Jurkat, Clone E6-1 (cell line): ENCODE measurements at regions not wholly inside any gene's neighbourhood (a gene's known extent, or its start where the extent isn't known, plus 50 kb on each side); places are given as distances from the start of the nearest gene placed in this dataset.

Experiments used
- DNase-seq: peaks from one replicate; pipeline ENCODE4 v3.0.0-alpha.2; 2011; ENCODE audit warnings: low read depth, low spot score
- H3K4me3 ChIP-seq: 2 replicates; pipeline ENCODE4 v1.5.1; 2011; ENCODE audit warnings: mild to moderate bottlenecking, low read length, control low read depth, moderate library complexity

- H3K4me3 ChIP-seq, result no peak overlapping the region
- DNase-seq, result no peak
Observed at GRCh38 chr9:17846948-17847655, 268.2 kb downstream of the SH3GL2 start.

- H3K4me3 ChIP-seq, result no peak overlapping the region
- DNase-seq, result no peak
Observed at GRCh38 chr9:17847908-17848307, 269.0 kb downstream of the SH3GL2 start.

GRCh38 chr9:17852108-17852507 lies 273.2 kb downstream of the SH3GL2 start:
- DNase-seq, result no peak
- H3K4me3 ChIP-seq, result no peak overlapping the region

- DNase-seq, result no peak
- no peak overlapping the region for H3K4me3 ChIP-seq
Observed at GRCh38 chr9:17854487-17854886, 275.6 kb downstream of the SH3GL2 start.

GRCh38 chr9:17856995-17857394 lies 278.1 kb downstream of the SH3GL2 start:
- no peak for DNase-seq

GRCh38 chr9:17859228-17859627 lies 280.4 kb downstream of the SH3GL2 start:
- no peak for DNase-seq

More at GRCh38 chr9:17856995-17857394, 278.1 kb downstream of the SH3GL2 start:
- H3K4me3 ChIP-seq, result no peak overlapping the region

GRCh38 chr9:17859987-17860386 lies 281.1 kb downstream of the SH3GL2 start:
- no peak for DNase-seq
- H3K4me3 ChIP-seq, result no peak overlapping the region

More at GRCh38 chr9:17859228-17859627, 280.4 kb downstream of the SH3GL2 start:
- H3K4me3 ChIP-seq, result no peak overlapping the region

GRCh38 chr9:17862101-17862500 lies 283.2 kb downstream of the SH3GL2 start:
- H3K4me3 ChIP-seq, result no peak overlapping the region
- DNase-seq, result no peak

- no peak for DNase-seq
- H3K4me3 ChIP-seq, result no peak overlapping the region
Observed at GRCh38 chr9:17862629-17863028, 283.8 kb downstream of the SH3GL2 start.

- no peak overlapping the region for H3K4me3 ChIP-seq
- no peak for DNase-seq
Observed at GRCh38 chr9:17863213-17863883, 284.5 kb downstream of the SH3GL2 start.

- no peak overlapping the region for H3K4me3 ChIP-seq
- no peak for DNase-seq
Observed at GRCh38 chr9:17863924-17864323, 285.1 kb downstream of the SH3GL2 start.

GRCh38 chr9:17864951-17865350 lies 286.1 kb downstream of the SH3GL2 start:
- DNase-seq, result no peak

GRCh38 chr9:17865881-17866280 lies 287.0 kb downstream of the SH3GL2 start:
- no peak for DNase-seq
- H3K4me3 ChIP-seq, result no peak overlapping the region

More at GRCh38 chr9:17864951-17865350, 286.1 kb downstream of the SH3GL2 start:
- no peak overlapping the region for H3K4me3 ChIP-seq

- no peak overlapping the region for H3K4me3 ChIP-seq
- no peak for DNase-seq
Observed at GRCh38 chr9:17870722-17871121, 291.9 kb downstream of the SH3GL2 start.

GRCh38 chr9:17871213-17871890 lies 292.5 kb downstream of the SH3GL2 start:
- no peak overlapping the region for H3K4me3 ChIP-seq
- DNase-seq, result no peak

GRCh38 chr9:17875886-17876285 lies 297.0 kb downstream of the SH3GL2 start:
- DNase-seq, result no peak
- H3K4me3 ChIP-seq, result no peak overlapping the region

GRCh38 chr9:17876687-17877086 lies 297.8 kb downstream of the SH3GL2 start:
- H3K4me3 ChIP-seq, result no peak overlapping the region
- DNase-seq, result no peak

- no peak for DNase-seq
- no peak overlapping the region for H3K4me3 ChIP-seq
Observed at GRCh38 chr9:17878810-17879370, 300.0 kb downstream of the SH3GL2 start.

- H3K4me3 ChIP-seq, result no peak overlapping the region
- DNase-seq, result no peak
Observed at GRCh38 chr9:17881371-17881770, 302.5 kb downstream of the SH3GL2 start.
